K562 (cell line): ENCODE measurements at regions not wholly inside any gene's neighbourhood (a gene's known extent, or its start where the extent isn't known, plus 50 kb on each side); places are given as distances from the start of the nearest gene placed in this dataset. TPM values are rescaled to one million over a fixed set of nuclear protein-coding genes. Genes with fewer than 3 reads are reported as not detected.

ENCODE experiments used
- ATAC-seq: fragments of 200-7000 bp; cut with Tn5 transposase; 3 replicates; pipeline ENCODE4 v1.9.1; 2020; ENCODE audit warnings: moderate library complexity
- BruUV-seq: library from RNA; stranded (reverse); fragments of 400-500 nt; replicated peaks from 2 replicates; lab custom pipeline; 2021; lab: Mats Ljungman, UMichigan
- CTCF ChIA-PET: fragments of 300-600 bp; formaldehyde crosslinking; extraction: SDS; loops from one replicate; lab custom pipeline; 2021; ENCODE audit warnings: low intra/inter-chr PET ratio; lab: Yijun Ruan, JAX
- POLR2A ChIA-PET: fragments of 300-600, 350-650 bp; sonication (Branson Sonifier 250); formaldehyde crosslinking; extraction: SDS; loops from one replicate; lab custom pipeline; 2021; ENCODE audit warnings: antibody characterized with exemption, inconsistent platforms; lab: Yijun Ruan, JAX
- DNase-seq, 4 experiments: peaks; one replicate each; pipeline versions ENCODE4 v3.0.0 to v3.0.0-alpha.2; 2011 to 2018; ENCODE audit warnings: low spot score in 3 of 4, mixed read lengths in 3 of 4; ENCODE audit errors: extremely low read depth in 1 of 4
- FAIRE-seq: peaks from 2 replicates; lab custom pipeline; 2011; peaks lifted over from hg19 to GRCh38; lab: Jason Lieb, UNC
- H2AFZ ChIP-seq: 2 replicates; pipeline ENCODE4 v1.6.0; 2011; ENCODE audit warnings: low read depth, low read length, control low read depth, inconsistent platforms
- H3K27ac ChIP-seq: fragments of 200-600 bp; 3 replicates; pipeline ENCODE4 v1.8.0; 2011; ENCODE audit warnings: low read depth, mild to moderate bottlenecking, control low read depth, inconsistent platforms, low read length, moderate library complexity, mixed read lengths; ENCODE audit errors: extremely low read depth
- H3K27me3 ChIP-seq, 2 experiments: fragments of 300-600 bp in 1 of 2; 2 replicates in 1 of 2; 3 replicates in 1 of 2; pipeline versions ENCODE4 v1.6.0 to v1.8.0; 2011; ENCODE audit warnings: inconsistent platforms in 2 of 2, low read length in 2 of 2, mild to moderate bottlenecking in 1 of 2, mixed read lengths in 1 of 2, moderate library complexity in 1 of 2; ENCODE audit not compliant: control insufficient read depth in 2 of 2, insufficient read depth in 2 of 2
- H3K36me3 ChIP-seq: fragments of 300-600 bp; 3 replicates; pipeline ENCODE4 v1.8.0; 2011; ENCODE audit warnings: mild to moderate bottlenecking, low read length, inconsistent platforms; ENCODE audit not compliant: control insufficient read depth, insufficient read depth
- H3K4me1 ChIP-seq, 2 experiments: fragments of 200-600 bp in 1 of 2; replicated peaks in 1 of 2; 2 replicates in 1 of 2; 3 replicates in 1 of 2; pipeline versions ENCODE4 v1.5.1 to v1.8.0; 2011; ENCODE audit warnings: inconsistent platforms in 2 of 2, low read length in 2 of 2, mild to moderate bottlenecking in 1 of 2, mixed read lengths in 1 of 2, moderate library complexity in 1 of 2; ENCODE audit not compliant: control insufficient read depth in 2 of 2, insufficient read depth in 2 of 2
- H3K4me2 ChIP-seq: 2 replicates; pipeline ENCODE4 v1.6.1; 2011; ENCODE audit warnings: low read length, control low read depth, inconsistent platforms, mixed read lengths; ENCODE audit not compliant: insufficient read depth
- H3K4me3 ChIP-seq: fragments of 200-600 bp; sonication (generic), shearing (Covaris generic); 2 replicates; pipeline ENCODE4 v1.5.1; 2016; ENCODE audit warnings: control low read depth, inconsistent platforms
- H3K79me2 ChIP-seq: fragments of 200-600 bp; 3 replicates; pipeline ENCODE4 v1.8.0; 2011; ENCODE audit warnings: low read length, inconsistent platforms; ENCODE audit not compliant: control insufficient read depth, insufficient read depth
- H3K9ac ChIP-seq, 2 experiments: 2 replicates each; pipeline versions ENCODE4 v1.6.0 to v1.6.1; 2011; ENCODE audit warnings: low read depth in 2 of 2, low read length in 2 of 2, control low read depth in 1 of 2, inconsistent platforms in 1 of 2, mild to moderate bottlenecking in 1 of 2, mixed read lengths in 1 of 2; ENCODE audit not compliant: insufficient read depth in 1 of 2
- H3K9me1 ChIP-seq: one replicate; pipeline ENCODE4 v1.6.0; 2011; ENCODE audit warnings: inconsistent platforms, mild to moderate bottlenecking, low read length, moderate library complexity; ENCODE audit not compliant: control insufficient read depth, insufficient read depth
- H3K9me3 ChIP-seq: replicated peaks from 2 replicates; pipeline ENCODE4 v1.5.1; 2011; ENCODE audit warnings: low read depth, low read length, inconsistent platforms; ENCODE audit not compliant: control insufficient read depth, insufficient read depth
- H4K20me1 ChIP-seq: replicated peaks from 2 replicates; pipeline ENCODE4 v1.6.1; 2011; ENCODE audit warnings: low read length, inconsistent platforms, mixed read lengths; ENCODE audit not compliant: control insufficient read depth, insufficient read depth
- BRD4 ChIP-seq: fragments of 200-600 bp; sonication (generic); IDR thresholded peaks from 2 replicates; pipeline ENCODE4 v1.6.1; 2017; ENCODE audit warnings: inconsistent platforms
- CC2D1A ChIP-seq: fragments of 450-650 bp; IDR thresholded peaks from 2 replicates; pipeline ENCODE4 v1.6.1; 2017; ENCODE audit warnings: mild to moderate bottlenecking
- NFRKB ChIP-seq: fragments of 450-650 bp; IDR thresholded peaks from 2 replicates; pipeline ENCODE4 v1.6.1; 2016; ENCODE audit warnings: low read depth
- POLR2AphosphoS2 ChIP-seq: IDR thresholded peaks from 2 replicates; pipeline ENCODE4 v1.6.1; 2012; ENCODE audit warnings: low read length, improper control_type of control experiment
- RBBP5 ChIP-seq: fragments of 200-600 bp; sonication (generic); IDR thresholded peaks from 2 replicates; pipeline ENCODE4 v1.6.1; 2012; ENCODE audit warnings: borderline replicate concordance, mild to moderate bottlenecking, low read length, control low read depth, inconsistent platforms; ENCODE audit not compliant: insufficient read depth, poor library complexity, severe bottlenecking
- SIRT6 ChIP-seq: IDR thresholded peaks from one replicate; pipeline ENCODE4 v1.6.1; 2012; ENCODE audit warnings: low read depth, mild to moderate bottlenecking, control low read depth, inconsistent platforms, low read length, moderate library complexity
- ZNF253 ChIP-seq: fragments of 250-450 bp; sonication (Bioruptor Pico); conservative IDR thresholded peaks from 2 replicates; pipeline ENCODE4 v1.6.1; 2021; ENCODE audit warnings: mild to moderate bottlenecking
- ZNF644 ChIP-seq: fragments of 200-800 bp; sonication (Bioruptor generic); IDR thresholded peaks from 2 replicates; pipeline ENCODE4 v1.6.1; 2016; ENCODE audit warnings: low read depth, missing genetic modification characterization, missing compliant biosample characterization
- ZNF696 ChIP-seq: fragments of 250-450 bp; sonication (Bioruptor Pico); conservative IDR thresholded peaks from 2 replicates; pipeline ENCODE4 v1.4.0; 2020; ENCODE audit warnings: mild to moderate bottlenecking, moderate library complexity
- ZNF75A ChIP-seq: fragments of 450-650 bp; formaldehyde crosslinking; IDR thresholded peaks from 2 replicates; pipeline ENCODE4 v1.4.0; 2020; ENCODE audit warnings: mild to moderate bottlenecking
- WGBS: fragments of 100-300 bp; shearing (Covaris generic); methylation state at CpG from one replicate; pipeline ENCODE4 v1.1.6; 2016; ENCODE audit warnings: low coverage, mixed read lengths; ENCODE audit not compliant: insufficient coverage; ENCODE audit errors: missing lambda C conversion rate; 5-methylcytosine and 5-hydroxymethylcytosine counted together
- in situ Hi-C: fragments of 300-500 bp; cut with MboI; formaldehyde crosslinking; loops from 4 replicates; pipeline ENCODE4 v1.15.0; 2018; ENCODE audit warnings: inconsistent platforms, mixed read lengths
- intact Hi-C: fragments of 100-400 bp; cut with micrococcal nuclease; formaldehyde crosslinking; loops from 2 replicates; pipeline ENCODE4 v1.14.2; 2022
- small RNA-seq: library from RNA; depleted of rRNA; stranded (forward); fragments of <200 nt; gene quantifications from one replicate; pipeline ENCODE3, GENCODE V24; 2014
- TF ChIP-seq, protein P1 (sequence below): fragments of 150-350 bp; conservative IDR thresholded peaks from 2 replicates; pipeline ENCODE4 v1.6.1; 2014; ENCODE audit warnings: low read length
- TF ChIP-seq, protein P2 (sequence below): sonication (generic); formaldehyde crosslinking; IDR thresholded peaks from 2 replicates; pipeline ENCODE4 v1.8.0; 2022; ENCODE audit warnings: mild to moderate bottlenecking, low read depth, missing genetic modification reagents

- WGBS: 100% methylated on average over 3 of the region's 3 CpGs
- FAIRE-seq (no peak), DNase-seq (no peak), ATAC-seq (no peak)
- Histone ChIP-seq H3K27me3 (no peaks in the 10 kb centered on the region; a peak in 1 of 5 replicates), H2AFZ (peak overlapping the region; percentile 86; the same call in 1 of the 2 replicates), H3K27ac (no peak overlapping the region), H3K4me1 (peaks cover 8 to 20% of the 10 kb centered on the region in 2 experiments), H3K4me3 (no peak overlapping the region), H4K20me1 (no peaks in the 10 kb centered on the region), H3K9me3 (no peaks in the 10 kb centered on the region), H3K9ac (no peak overlapping the region), H3K9me1 (no peaks in the 10 kb centered on the region), H3K79me2 (no peaks in the 10 kb centered on the region), H3K4me2 (no peak overlapping the region; the same call in 1 of the 2 replicates), H3K36me3 (no peaks in the 10 kb centered on the region)
- POLR2A ChIA-PET: interaction anchor here (0.8 to 1.0 kb wide), 3 partner anchors 13 to 54 kb away, joined by 3 read pairs; no protein-coding TSS in a partner anchor
- in situ Hi-C loops: no loop called here
- TF ChIP-seq NFRKB (no peak), ZNF644 (tag) (no peak), SIRT6 (no peak), CC2D1A (no peak), ZNF75A (CRISPR knock-in tag) (no peak), RBBP5 (no peak), ZNF696 (CRISPR knock-in tag) (no peak), ZNF253 (CRISPR knock-in tag) (no peak), POLR2AphosphoS2 (no peak), BRD4 (no peak)
- TF ChIP-seq, protein P1, sequence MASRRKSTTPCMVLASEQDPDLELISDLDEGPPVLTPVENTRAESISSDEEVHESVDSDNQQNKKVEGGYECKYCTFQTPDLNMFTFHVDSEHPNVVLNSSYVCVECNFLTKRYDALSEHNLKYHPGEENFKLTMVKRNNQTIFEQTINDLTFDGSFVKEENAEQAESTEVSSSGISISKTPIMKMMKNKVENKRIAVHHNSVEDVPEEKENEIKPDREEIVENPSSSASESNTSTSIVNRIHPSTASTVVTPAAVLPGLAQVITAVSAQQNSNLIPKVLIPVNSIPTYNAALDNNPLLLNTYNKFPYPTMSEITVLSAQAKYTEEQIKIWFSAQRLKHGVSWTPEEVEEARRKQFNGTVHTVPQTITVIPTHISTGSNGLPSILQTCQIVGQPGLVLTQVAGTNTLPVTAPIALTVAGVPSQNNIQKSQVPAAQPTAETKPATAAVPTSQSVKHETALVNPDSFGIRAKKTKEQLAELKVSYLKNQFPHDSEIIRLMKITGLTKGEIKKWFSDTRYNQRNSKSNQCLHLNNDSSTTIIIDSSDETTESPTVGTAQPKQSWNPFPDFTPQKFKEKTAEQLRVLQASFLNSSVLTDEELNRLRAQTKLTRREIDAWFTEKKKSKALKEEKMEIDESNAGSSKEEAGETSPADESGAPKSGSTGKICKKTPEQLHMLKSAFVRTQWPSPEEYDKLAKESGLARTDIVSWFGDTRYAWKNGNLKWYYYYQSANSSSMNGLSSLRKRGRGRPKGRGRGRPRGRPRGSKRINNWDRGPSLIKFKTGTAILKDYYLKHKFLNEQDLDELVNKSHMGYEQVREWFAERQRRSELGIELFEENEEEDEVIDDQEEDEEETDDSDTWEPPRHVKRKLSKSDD: no peak
- TF ChIP-seq, protein P2, sequence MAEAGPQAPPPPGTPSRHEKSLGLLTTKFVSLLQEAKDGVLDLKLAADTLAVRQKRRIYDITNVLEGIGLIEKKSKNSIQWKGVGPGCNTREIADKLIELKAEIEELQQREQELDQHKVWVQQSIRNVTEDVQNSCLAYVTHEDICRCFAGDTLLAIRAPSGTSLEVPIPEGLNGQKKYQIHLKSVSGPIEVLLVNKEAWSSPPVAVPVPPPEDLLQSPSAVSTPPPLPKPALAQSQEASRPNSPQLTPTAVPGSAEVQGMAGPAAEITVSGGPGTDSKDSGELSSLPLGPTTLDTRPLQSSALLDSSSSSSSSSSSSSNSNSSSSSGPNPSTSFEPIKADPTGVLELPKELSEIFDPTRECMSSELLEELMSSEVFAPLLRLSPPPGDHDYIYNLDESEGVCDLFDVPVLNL: no peak
- CTCF ChIA-PET: no interaction called here
- intact Hi-C loops: no loop called here
- BruUV-seq: no TSS peak
Observed at GRCh38 chr3:182741214-182741613, 52.1 kb upstream of the ATP11B start.

Small RNA genes in the stretch of these regions (small RNA-seq; reads per million reads assigned to genes)
- gene RN7SKP265: not detected
